Tibial nerve (tissue), 3 donors: ENCODE measurements at regions not wholly inside any gene's neighbourhood (a gene's known extent, or its start where the extent isn't known, plus 50 kb on each side); places are given as distances from the start of the nearest gene placed in this dataset.

Experiments used
- CTCF ChIP-seq, 5 experiments: fragments of 200-600 bp in 3 of 5; fragments of 450-650 bp in 2 of 5; sonication (generic) in 3 of 5; IDR thresholded peaks; one replicate each; pipeline ENCODE4 v1.5.1; 2016 to 2019; ENCODE audit warnings: antibody characterized with exemption in 5 of 5, mild to moderate bottlenecking in 3 of 5, moderate library complexity in 2 of 5
- POLR2A ChIP-seq, 2 donors: fragments of 450-650 bp; IDR thresholded peaks; one replicate each; pipeline ENCODE4 v1.6.1; 2017; ENCODE audit warnings: antibody characterized with exemption in 2 of 2, mild to moderate bottlenecking in 2 of 2, moderate library complexity in 2 of 2

GRCh38 chr6:54992789-54993188, 146.2 kb downstream of the FAM83B start:
- peak in 1 of 5 experiments; percentile 7 for TF ChIP-seq CTCF (IDR thresholded peaks at IDR 0.05)
- no peak for TF ChIP-seq POLR2A (IDR thresholded peaks at IDR 0.05)
